GM21786 (cell line): ENCODE measurements at regions not wholly inside any gene's neighbourhood (a gene's known extent, or its start where the extent isn't known, plus 50 kb on each side); places are given as distances from the start of the nearest gene placed in this dataset.
"Not testable (repeated sequence)": the region's sequence is repeated elsewhere in the genome, so short reads cannot be mapped to it uniquely, and the experiment has no call there.

ENCODE experiments used
- ATAC-seq: cut with Tn5 transposase; IDR thresholded peaks from one replicate; pipeline ENCODE4 v1.9.1; 2021; ENCODE audit not compliant: unreplicated experiment

DNA sequence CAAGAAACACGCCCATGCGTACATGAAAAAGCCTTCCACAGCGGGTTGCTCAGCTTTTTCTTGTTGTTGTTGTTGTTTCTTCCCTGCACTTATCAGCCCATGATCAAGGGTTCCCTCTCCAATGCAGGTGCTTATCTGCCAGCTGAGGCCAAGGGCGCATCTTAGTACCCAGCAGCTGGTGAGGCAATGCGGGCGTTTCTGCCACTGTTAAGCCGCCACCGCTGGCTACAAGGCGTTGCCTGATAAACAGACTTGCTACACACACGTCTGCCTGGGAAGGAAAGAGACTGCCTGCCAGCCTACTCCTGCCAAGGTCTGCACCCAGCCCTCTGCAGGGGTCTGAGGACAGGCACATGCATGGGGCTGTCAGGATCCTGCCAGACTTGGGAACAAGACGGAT lies 345.9 kb downstream of the BCL11B start:
- ATAC-seq: no peak

DNA sequence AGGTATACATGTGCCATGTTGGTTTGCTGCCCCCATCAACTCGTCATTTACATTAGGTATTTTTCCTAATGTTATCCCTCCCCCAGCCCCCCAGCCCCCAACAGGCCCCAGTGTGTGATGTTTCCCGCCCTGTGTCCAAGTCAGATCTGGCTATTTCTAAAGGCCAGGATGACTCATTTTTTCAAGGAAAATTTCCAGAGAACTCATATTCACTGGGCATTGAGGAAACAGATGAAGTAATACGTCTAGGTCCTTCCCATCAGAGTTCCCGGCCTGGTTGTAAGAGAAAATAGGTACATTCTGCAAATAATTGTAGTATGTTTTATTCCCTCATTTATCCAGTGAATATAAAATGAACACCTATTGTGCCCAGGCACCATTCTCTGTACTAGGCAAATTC lies 345.2 kb downstream of the BCL11B start:
- ATAC-seq: no peak

DNA sequence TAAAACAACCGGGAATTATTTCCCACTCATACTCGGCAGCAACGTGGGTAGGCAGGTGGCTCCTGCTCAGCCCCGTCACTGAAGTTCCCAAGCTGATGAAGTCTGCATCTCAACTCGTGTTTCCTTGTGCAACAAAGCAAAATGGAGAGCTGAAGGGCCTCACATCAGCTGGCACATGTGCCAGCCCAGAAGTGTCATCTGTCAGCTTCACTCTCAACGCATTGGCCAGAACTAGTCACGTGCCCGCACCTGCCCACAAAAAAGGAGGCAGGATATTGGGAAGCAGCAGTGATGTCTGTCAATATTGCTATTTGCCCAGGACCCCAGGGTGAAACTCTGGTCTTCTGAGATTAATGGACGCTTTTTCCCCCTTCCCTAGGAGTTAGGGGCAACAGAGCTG lies 344.0 kb downstream of the BCL11B start:
- no peak for ATAC-seq

DNA sequence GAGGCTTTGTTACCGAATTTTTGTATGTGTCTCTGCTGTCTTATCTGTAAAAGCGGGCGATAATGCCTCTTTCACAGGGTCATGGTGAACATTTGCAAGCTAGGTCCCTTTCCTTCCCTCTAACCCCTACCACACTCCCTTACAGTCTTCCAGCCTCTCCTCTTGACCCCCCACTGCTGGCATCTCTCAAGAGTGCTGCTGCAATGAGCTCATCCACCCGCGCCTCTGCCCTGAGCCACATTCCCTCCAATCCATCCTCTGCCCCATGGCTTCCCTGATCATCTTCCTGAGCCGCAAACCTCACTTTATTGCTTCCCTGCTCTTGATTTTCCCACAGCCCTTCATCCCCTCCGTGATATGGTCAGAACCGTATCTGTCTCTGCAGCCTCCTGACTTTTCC lies 343.6 kb downstream of the BCL11B start:
- no peak for ATAC-seq

DNA sequence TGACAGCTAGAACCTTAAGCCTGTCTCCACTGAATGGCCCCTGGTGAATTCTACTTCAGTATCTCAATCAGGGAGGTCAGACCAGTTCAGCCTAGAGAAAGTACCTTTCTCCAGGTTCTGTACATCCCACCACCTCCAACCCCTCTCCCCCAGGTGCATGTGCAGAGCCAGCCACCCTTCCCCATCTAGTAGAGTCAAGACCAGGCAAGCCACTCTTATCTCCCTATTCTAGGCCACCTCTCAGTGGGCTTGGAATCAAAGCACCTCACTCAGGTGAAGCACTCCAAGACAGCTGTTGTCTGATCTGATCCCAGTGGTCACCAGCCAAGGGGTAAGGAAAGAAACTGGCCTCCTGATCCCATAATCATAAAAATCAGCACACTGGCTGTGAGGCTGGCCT lies 340.9 kb downstream of the BCL11B start:
- ATAC-seq: no peak

DNA sequence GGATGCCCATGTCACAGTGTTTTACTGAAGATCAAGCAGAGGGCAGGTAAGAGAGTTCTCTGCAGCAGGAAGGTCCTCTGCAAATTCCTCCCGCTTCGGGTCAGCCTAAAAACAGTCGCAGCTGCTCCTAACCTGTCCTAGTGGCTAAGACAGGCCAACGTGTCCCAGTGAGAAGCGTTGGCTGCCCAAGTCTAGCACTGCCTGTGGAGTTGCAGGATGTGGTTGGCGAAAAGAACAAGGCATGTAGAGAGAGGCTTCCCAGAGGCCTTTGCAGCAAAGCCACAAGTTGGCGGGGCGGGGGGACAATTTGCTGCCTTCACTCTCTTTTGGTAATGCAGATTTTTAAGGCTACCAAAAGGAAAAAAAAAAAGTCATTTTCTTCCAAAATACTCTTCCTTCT lies 340.1 kb downstream of the BCL11B start:
- ATAC-seq: no peak

DNA sequence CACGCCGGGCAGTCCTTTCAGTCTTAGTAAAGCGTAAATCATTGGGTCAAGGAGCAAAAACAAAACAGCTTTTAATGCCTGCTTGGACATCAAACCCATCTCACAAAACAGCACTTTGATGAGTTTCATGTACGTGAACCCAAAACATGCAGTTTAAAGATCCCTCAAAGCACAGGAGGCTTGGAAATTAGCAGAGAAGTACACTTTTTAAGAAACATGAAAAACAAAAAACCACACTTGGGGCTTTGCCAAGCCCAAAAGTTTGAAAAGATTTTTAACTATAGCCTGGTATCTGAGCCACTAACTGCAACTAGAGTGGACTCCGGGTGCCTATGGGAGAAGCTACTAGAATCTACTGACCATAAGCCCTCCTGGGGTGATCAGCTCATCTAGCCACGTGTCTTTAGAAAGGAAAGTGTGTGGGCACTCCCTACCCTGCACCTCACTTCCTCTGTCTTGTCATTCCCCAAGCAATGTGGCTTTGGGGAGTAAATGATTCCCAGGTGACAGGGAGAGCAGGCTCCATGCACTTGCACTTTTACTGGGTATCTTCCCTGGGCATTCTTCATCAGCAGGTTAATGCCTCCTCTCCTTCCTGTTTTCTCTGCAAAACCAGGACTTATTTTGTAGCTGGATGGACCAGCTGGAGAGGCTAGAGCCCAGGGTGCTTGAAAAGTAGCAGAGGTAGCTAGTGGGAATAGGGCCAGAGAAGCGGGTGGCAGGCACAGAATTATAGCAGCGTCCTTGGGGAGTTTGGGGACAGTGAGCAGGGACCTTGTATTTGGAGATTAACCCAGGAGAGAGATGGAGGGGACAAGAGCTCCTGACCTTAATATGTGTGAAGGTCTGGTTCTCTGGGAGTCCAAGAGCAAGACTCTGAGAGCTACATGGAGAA lies 339.3 kb downstream of the BCL11B start:
- no peak for ATAC-seq

DNA sequence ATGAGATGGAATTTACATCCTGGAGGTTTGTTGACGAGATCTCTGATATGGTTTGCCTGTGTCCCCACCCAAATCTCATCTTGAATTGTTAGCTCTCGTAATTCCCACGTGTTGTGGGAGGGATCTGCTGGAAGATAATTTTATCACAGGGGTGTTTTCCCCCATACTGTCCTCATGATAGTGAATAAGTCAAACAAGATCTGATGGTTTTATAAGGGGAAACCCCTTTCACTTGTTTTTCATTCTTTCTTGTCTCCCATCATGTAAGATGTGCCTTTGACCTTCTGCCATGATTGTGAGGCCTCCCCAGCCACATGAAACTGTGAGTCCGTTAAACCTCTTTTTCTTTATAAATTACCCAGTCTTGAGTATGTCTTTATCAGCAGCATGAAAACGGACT lies 337.4 kb downstream of the BCL11B start:
- ATAC-seq: not testable (repeated sequence)

DNA sequence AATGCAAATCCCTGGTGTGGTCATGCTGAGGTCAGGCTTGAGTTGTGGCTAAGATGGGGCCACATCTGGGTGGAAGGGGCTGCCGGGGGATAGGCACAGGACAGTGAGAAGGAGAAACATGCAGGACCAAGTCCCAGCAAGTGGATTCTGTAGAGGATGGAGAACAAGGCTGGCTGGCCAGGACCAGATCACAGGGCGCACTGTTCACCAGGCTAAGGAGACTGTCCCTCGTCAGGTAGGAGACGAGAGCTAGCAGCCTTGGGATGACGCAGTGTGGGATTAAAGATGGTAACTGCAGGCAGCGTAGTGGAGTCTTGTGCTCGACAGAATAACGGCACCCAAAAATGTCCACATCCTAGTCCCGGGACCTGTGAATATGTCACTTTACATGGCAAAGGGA lies 336.1 kb downstream of the BCL11B start:
- no peak for ATAC-seq

DNA sequence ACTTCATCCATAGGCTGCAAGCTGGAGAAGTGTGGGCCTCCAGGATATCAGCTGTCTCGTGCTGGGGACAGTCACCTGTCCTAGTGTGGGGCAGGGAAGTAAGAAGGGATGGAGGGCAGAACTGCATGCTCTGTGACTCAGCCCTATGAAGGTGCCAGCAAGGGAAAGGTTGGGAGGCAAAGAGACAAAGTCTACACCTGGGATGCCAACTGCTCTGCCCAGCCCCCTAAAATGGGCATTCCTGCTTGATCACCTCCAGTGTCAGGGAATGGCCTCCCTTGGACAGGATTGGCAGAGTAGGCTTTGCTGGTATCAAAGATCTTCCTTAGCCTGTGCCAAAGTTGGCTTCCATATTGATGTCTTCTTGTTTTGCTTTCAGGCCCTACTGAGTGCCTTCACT lies 335.0 kb downstream of the BCL11B start:
- no peak for ATAC-seq

DNA sequence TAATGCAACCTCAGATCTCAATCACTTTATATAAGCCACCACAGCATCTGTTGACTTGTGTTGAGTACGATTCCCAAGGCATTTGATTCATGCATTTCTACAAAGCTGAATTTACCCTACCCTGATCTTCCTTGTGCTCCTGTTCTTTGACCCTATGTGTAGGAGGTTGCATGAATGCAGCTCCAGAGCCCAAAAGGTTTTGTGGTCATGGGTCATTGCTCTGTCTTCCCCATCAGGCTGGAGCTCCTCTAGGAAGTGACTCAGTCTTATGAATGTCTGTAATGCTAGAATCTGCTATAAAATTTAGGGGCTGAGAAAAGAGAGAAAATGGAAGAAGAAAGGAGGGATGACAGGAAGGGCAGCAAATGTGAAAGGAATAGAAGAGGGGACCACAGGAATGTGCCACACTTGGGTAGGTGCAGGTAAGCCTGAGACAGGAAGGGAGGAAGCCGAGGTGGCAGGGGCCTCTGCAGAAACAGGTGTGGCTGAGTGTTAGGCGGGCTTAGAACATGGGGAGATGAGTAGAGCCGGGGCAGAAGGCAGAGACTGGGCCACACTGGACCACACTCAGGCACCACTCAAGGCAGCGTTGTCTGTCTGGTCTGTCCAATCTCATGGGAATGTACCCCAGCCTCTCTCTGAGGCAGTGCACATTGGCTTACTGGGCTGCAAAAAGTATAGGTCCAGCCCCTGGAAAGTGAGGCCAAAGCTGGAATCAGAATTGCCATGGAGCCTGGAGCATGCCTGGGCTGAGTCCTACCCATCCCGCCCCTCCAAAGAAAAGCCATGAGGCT lies 334.1 kb downstream of the BCL11B start:
- ATAC-seq: no peak

DNA sequence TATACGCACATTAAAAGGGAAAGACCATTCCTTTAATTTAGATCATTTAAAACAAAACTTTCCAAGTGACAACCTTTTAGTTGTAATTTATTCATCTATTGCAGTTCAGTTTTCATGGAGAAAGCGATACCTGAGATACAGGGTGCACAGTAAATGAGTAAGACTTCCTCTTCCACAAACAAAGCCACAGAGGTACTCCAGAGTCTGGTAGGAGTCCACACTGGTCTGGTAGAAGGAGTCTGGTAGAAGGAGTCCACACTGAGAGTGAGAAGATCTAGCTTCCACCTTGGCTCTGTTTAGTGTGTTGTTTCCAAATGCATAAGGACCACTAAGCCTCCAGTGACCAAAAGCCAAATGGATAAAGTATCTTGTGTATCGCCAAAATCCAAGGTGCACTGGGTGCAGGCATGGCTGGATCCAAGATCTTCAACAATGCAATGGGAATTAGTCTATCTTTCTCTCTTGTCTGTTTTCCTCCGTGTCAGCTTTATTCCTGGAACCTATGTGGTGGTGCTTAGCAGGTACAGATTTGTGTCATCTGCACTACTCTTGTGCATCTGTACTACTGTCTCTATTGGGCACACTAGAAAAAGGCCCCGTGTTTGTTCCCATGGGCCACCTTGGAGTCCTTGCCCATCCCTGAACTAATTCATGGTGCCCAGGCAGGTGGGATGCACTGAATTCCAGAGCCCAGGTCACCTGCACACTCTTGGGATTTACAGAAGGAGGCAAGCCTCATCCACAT lies 331.1 kb downstream of the BCL11B start:
- ATAC-seq: no peak

DNA sequence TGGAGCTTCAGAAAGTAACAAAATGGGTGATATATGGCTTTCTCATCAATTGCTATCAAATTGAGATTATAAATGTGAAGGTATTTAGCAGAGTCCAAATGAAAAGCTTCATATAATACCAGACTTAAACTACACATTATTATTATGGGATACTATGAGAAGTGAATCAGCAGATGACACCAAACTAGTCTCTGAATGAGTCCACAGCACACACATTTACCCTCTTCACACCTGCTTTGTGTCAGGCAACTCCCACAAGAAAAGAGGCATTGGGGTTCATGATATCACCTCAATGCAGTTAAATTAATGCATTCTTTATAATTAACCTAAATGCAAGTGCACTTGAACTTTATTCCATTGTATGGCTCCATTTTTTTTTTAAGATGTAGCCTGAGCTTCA lies 330.5 kb downstream of the BCL11B start:
- ATAC-seq: no peak

DNA sequence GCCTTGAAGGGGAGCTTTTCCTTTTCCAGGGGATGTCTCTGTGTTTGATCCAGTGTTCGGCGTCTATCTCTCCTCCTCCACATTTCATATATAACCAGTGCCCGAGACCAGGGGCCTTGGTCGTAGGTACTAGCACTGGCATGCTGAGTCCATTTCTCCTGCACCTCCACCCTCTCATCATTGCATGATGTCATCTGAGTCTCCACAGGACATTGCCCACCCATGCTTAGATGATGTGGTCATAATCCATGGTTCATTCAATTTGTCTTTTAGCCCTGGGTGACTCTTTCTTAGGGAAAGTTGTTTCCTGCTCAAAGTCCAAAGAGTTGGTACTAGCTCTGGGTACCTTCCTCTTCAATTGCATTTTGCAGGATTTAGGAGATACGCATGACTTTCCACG lies 328.1 kb downstream of the BCL11B start:
- ATAC-seq: no peak

DNA sequence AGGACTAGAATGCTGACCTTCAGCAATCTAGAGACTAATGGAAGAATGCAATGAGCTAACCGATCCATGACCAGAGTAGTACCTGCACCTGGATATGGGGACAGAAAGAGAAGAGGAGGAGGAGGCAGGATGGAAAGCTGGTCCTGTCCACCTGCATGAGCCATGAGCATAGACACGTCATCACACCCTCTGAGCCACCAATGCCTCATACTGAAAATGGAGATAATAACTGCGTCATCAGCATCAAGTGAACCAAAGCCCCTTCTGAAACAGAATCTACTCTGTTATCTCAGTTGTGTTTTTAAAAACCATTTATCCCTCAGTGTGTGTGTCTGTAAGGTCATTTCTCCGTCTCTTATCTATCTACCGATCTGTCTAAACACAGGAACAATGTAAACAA lies 327.0 kb downstream of the BCL11B start:
- ATAC-seq: no peak

DNA sequence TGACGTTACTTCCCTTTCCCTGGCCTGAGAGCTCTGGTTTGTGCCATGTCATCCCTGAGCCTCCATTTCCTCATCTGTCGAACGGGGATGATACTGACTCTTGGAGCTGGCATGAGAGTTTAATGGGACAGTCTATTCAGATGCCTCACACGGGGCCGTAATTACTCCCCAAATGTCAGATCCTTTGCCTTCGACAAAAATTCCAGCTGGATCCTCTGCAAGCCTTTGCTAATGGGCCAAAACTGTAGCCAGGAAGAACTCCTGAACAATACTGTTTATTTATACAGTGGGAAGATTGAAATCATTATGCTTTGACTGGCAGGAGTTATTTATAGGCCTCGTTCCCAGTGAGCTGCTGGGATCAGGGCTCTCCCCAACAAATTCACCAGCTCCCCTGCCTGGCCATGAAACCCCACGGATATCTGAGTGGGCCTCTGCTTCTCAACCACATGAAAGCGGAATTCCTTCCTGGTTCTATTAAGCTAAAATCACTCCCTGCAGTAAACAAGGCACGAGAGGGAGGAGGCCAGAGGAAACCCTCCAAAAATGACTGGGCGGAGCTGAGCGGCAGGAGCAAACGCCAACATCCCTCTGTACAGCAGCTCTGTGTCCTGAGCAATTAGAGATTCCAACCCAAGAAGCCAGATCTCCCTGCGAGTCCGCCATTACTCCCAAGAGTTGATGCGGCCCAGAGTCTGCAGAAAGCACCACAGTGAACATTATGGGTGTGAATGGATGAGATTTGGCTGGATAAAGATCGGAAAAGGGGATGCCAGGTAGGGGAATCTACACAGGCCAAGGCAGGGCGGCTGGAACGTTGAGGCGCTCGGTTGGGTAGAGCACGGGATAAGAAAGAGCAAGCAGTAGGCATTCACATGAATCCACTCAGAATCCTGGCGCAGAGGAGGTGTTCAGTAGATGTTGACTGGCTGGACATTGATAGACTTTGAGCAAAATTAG lies 326.1 kb downstream of the BCL11B start:
- ATAC-seq: no peak

DNA sequence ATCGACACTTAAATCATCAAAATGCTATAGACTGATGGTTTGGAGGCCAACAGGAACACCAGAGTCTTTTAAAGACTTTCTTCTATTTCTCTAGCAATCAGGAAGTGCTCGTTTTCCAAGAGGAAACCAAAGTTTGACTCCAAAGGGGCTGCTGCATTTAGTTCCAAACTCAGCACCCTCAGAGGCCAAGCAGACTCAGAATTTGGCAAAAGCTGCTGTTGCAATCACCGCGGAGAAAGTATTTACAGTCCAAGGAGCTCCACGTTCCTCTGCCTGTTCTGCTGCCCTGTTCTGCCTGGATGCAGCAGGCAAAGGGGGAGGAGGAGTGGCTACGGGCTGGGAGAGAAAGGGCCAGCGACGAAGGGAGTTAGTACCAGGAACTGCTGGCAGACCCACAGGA lies 325.1 kb downstream of the BCL11B start:
- ATAC-seq: no peak

DNA sequence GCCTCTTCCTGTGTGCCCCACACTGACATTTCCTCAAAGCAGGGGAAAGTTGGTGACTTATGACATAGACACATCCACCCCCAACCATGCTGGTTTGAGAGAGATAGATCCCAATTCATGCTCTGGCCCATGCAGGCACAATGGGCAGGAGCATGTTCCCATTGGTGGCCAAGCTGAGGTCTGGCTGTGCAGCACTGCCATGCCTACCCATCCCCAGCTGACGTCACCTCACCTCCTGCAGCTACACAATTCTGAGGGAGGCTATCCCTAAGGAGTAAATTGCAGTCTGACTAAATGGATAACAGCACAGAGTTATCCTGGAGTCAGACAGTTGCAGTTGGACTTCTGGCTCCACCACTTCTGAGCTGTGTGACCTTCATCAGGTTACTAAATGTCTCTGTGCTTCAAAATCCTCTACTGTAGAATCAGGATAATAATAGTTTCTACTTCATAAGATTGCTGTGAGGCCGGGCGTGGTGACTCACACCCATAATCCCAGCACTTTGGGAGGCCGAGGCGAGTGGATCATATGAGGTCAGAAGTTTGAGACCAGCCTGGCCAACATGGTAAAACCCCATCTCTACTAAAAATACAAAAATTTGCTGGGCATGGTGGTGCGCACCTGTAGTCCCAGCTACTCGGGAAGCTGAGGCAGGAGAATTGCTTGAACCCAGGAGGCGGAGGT lies 323.9 kb downstream of the BCL11B start:
- ATAC-seq: no peak

DNA sequence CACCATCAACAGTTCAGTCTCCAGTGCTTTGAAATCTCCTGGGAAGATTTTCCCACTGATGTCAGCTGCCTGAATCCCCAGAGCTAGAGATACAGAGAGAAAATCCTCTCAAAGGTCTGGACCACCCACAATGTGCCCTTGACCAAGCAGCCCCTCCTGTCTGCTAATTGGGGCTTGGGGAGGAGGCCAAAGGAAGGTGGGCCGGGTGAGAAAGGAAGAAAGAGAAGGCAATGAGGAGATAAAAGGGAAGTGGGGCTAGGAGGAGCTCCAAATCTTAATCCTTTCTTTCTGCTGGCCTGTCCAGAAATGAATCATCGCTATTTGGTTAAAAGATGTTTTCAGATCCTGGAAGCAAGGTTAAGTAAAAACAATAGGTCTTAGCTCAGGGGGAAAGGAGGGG lies 322.9 kb downstream of the BCL11B start:
- no peak for ATAC-seq
